ENCODE measurements at regions not wholly inside any gene's neighbourhood (a gene's known extent, or its start where the extent isn't known, plus 50 kb on each side); places are given as distances from the start of the nearest gene placed in this dataset.

DNA sequence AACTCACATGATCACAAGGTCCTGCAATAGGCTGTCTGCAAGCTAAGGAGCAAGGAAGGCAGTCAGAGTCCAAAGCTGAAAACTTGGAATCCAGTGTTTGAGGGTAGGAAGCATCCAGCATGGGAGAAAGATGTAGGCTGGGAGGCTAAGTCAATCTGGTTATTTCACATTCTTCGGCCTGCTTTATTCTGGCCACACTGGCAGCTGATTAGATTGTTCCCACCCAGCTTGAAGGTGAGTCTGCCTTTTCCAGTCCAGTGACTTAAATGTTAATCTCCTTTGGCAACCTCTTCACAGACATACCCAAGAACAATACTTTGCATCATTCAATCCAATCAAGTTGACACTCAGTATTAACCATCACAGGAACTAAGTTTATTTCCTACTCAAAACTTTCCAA lies 453.4 kb downstream of the TLE4 start:
- TF ChIP-seq, protein P1, sequence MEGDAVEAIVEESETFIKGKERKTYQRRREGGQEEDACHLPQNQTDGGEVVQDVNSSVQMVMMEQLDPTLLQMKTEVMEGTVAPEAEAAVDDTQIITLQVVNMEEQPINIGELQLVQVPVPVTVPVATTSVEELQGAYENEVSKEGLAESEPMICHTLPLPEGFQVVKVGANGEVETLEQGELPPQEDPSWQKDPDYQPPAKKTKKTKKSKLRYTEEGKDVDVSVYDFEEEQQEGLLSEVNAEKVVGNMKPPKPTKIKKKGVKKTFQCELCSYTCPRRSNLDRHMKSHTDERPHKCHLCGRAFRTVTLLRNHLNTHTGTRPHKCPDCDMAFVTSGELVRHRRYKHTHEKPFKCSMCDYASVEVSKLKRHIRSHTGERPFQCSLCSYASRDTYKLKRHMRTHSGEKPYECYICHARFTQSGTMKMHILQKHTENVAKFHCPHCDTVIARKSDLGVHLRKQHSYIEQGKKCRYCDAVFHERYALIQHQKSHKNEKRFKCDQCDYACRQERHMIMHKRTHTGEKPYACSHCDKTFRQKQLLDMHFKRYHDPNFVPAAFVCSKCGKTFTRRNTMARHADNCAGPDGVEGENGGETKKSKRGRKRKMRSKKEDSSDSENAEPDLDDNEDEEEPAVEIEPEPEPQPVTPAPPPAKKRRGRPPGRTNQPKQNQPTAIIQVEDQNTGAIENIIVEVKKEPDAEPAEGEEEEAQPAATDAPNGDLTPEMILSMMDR (IDR thresholded peaks at IDR 0.05) = no peak
- TF ChIP-seq EP300 (IDR thresholded peaks at IDR 0.05) = no peak

Measured in sigmoid colon (tissue), 4 donors.